ENCODE measurements at regions not wholly inside any gene's neighbourhood (a gene's known extent, or its start where the extent isn't known, plus 50 kb on each side); places are given as distances from the start of the nearest gene placed in this dataset.

DNA sequence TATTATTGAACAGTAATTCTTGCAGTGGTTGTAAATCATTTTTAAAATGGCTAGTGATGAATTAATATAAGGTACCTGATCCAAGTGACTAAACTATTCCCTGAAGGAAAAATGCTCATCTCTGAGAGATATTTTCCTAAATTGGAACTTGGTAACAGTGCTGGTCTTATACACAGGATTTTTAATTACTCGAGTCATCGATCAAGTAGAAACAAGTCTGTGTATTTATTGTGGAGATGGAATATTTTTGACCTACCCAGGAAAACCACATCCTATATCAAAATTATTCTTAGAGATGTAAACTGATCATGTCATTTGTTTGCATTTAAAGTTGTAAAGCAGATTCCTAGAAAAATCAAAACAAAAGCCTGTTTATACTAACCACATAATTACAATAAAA lies 166.9 kb downstream of the MOXD1 start:
- TF ChIP-seq YY1 (IDR thresholded peaks at IDR 0.05; ENCODE audit: insufficient read depth, insufficient read length) (no peak), SUZ12 (IDR thresholded peaks at IDR 0.05; ENCODE audit: extremely low read depth, insufficient read depth, insufficient read length) (no peak)
